GM23338 (cell line): ENCODE measurements at regions not wholly inside any gene's neighbourhood (a gene's known extent, or its start where the extent isn't known, plus 50 kb on each side); places are given as distances from the start of the nearest gene placed in this dataset.

Experiments
- ATAC-seq: fragments of 200-7000 bp; cut with Tn5 transposase; 3 replicates; pipeline ENCODE4 v1.9.1; 2020
- DNase-seq: peaks from one replicate; pipeline ENCODE4 v3.0.0-alpha.2; 2015; ENCODE audit warnings: low spot score
- H2AFZ ChIP-seq: fragments of 200-600 bp; sonication (generic); 2 replicates; pipeline ENCODE4 v1.8.0; 2016; ENCODE audit warnings: antibody characterized with exemption, mild to moderate bottlenecking, moderate library complexity
- H3F3A ChIP-seq: fragments of 200-600 bp; sonication (generic); replicated peaks from 2 replicates; pipeline ENCODE4 v1.8.0; 2017; ENCODE audit warnings: antibody characterized with exemption, mixed run types, low read depth
- H3K27ac ChIP-seq: fragments of 200-600 bp; sonication (generic); 2 replicates; pipeline ENCODE4 v1.6.1; 2016; ENCODE audit warnings: low read depth
- H3K27me3 ChIP-seq: fragments of 200-600 bp; sonication (generic); 2 replicates; pipeline ENCODE4 v1.8.0; 2016; ENCODE audit warnings: mild to moderate bottlenecking, mixed run types, moderate library complexity; ENCODE audit not compliant: insufficient read depth
- H3K36me3 ChIP-seq: fragments of 200-600 bp; sonication (generic); 2 replicates; pipeline ENCODE4 v1.8.0; 2016; ENCODE audit warnings: mild to moderate bottlenecking; ENCODE audit not compliant: insufficient read depth
- H3K4me1 ChIP-seq: fragments of 200-600 bp; sonication (generic); 2 replicates; pipeline ENCODE4 v1.8.0; 2016; ENCODE audit warnings: mild to moderate bottlenecking, moderate library complexity; ENCODE audit not compliant: insufficient read depth
- H3K4me2 ChIP-seq: fragments of 200-600 bp; sonication (generic); 2 replicates; pipeline ENCODE4 v1.7.1; 2017; ENCODE audit warnings: mixed run types
- H3K4me3 ChIP-seq: fragments of 200-600 bp; sonication (generic); 2 replicates; pipeline ENCODE4 v1.6.1; 2016; ENCODE audit warnings: mixed run types
- H3K79me2 ChIP-seq: fragments of 200-600 bp; sonication (generic); replicated peaks from 2 replicates; pipeline ENCODE4 v1.8.0; 2017; ENCODE audit warnings: mild to moderate bottlenecking; ENCODE audit not compliant: insufficient read depth
- H3K9me2 ChIP-seq: fragments of 200-600 bp; sonication (generic); 2 replicates; pipeline ENCODE4 v1.8.0; 2017; ENCODE audit not compliant: insufficient read depth
- H4K20me1 ChIP-seq: fragments of 200-600 bp; sonication (generic); replicated peaks from 2 replicates; pipeline ENCODE4 v1.8.0; 2017; ENCODE audit warnings: mild to moderate bottlenecking; ENCODE audit not compliant: insufficient read depth
- H3K27ac Mint-ChIP-seq: 2 replicates; pipeline ENCODE4 v1.8.0; 2020; ENCODE audit warnings: inconsistent platforms, mild to moderate bottlenecking, moderate library complexity, mixed read lengths
- H3K27me3 Mint-ChIP-seq: 3 replicates; pipeline ENCODE4 v1.8.0; 2022; ENCODE audit warnings: low read depth, mild to moderate bottlenecking, moderate library complexity, mixed read lengths, inconsistent platforms; ENCODE audit not compliant: insufficient read depth, poor library complexity
- H3K36me3 Mint-ChIP-seq: 3 replicates; pipeline ENCODE4 v1.8.0; 2021; ENCODE audit warnings: low read depth, mild to moderate bottlenecking, inconsistent platforms, moderate library complexity, mixed read lengths
- H3K4me1 Mint-ChIP-seq: 3 replicates; pipeline ENCODE4 v1.8.0; 2020; ENCODE audit warnings: mild to moderate bottlenecking, inconsistent platforms, mixed read lengths
- H3K4me3 Mint-ChIP-seq: 3 replicates; pipeline ENCODE4 v1.8.0; 2021; ENCODE audit warnings: moderate library complexity, mild to moderate bottlenecking, inconsistent platforms, mixed read lengths
- H3K9me3 Mint-ChIP-seq: 3 replicates; pipeline ENCODE4 v1.8.0; 2020; ENCODE audit warnings: moderate library complexity, mild to moderate bottlenecking, inconsistent platforms, mixed read lengths
- CREB1 ChIP-seq: fragments of 250-450 bp; sonication (Bioruptor Pico); IDR thresholded peaks from 2 replicates; pipeline ENCODE4 v1.5.0; 2020; ENCODE audit warnings: low read depth, mild to moderate bottlenecking, moderate library complexity
- ETS1 ChIP-seq: IDR thresholded peaks from 2 replicates; pipeline ENCODE4 v1.6.1; 2016; ENCODE audit warnings: antibody characterized with exemption
- EZH2 ChIP-seq: fragments of 200-600 bp; sonication (generic); IDR thresholded peaks from one replicate; pipeline ENCODE4 v1.8.0; 2017; ENCODE audit warnings: antibody characterized with exemption, mild to moderate bottlenecking, low read depth; ENCODE audit not compliant: unreplicated experiment
- EZH2phosphoT487 ChIP-seq: fragments of 200-600 bp; sonication (generic); IDR thresholded peaks from one replicate; pipeline ENCODE4 v1.8.1; 2018; ENCODE audit warnings: antibody characterized with exemption; ENCODE audit not compliant: unreplicated experiment
- JUNB ChIP-seq: IDR thresholded peaks from one replicate; pipeline ENCODE4 v1.6.1; 2016; ENCODE audit warnings: antibody characterized with exemption; ENCODE audit not compliant: unreplicated experiment
- NANOG ChIP-seq: IDR thresholded peaks from 2 replicates; pipeline ENCODE4 v1.6.1; 2016; ENCODE audit warnings: antibody characterized with exemption, borderline replicate concordance
- POLR2AphosphoS5 ChIP-seq: IDR thresholded peaks from 2 replicates; pipeline ENCODE4 v1.6.1; 2016; ENCODE audit warnings: antibody characterized with exemption, low read depth
- STAT1 ChIP-seq: IDR thresholded peaks from one replicate; pipeline ENCODE4 v1.6.1; 2016; ENCODE audit warnings: antibody characterized with exemption; ENCODE audit not compliant: unreplicated experiment
- ZNF114 ChIP-seq: fragments of 250-450 bp; sonication (Bioruptor Pico); IDR thresholded peaks from 2 replicates; pipeline ENCODE4 v1.5.0; 2020; ENCODE audit warnings: mild to moderate bottlenecking, moderate library complexity
- ZNF331 ChIP-seq: fragments of 250-450 bp; sonication (Bioruptor Pico); IDR thresholded peaks from 2 replicates; pipeline ENCODE4 v1.5.0; 2020; ENCODE audit warnings: low read depth, mild to moderate bottlenecking, moderate library complexity
- TF ChIP-seq, protein P1 (sequence below), 2 experiments: fragments of 200-600 bp in 1 of 2; sonication (generic) in 1 of 2; conservative IDR thresholded peaks; 2 replicates each; pipeline versions ENCODE4 v1.5.1 to v1.6.1; 2016 to 2017; ENCODE audit warnings: antibody characterized with exemption in 2 of 2, low read depth in 2 of 2, mild to moderate bottlenecking in 2 of 2, moderate library complexity in 1 of 2
- TF ChIP-seq, protein P2 (sequence below): IDR thresholded peaks from one replicate; pipeline ENCODE4 v1.6.1; 2018; ENCODE audit warnings: antibody characterized with exemption; ENCODE audit not compliant: unreplicated experiment
- TF ChIP-seq, protein P3 (sequence below): fragments of 250-450 bp; sonication (Bioruptor Pico); IDR thresholded peaks from 2 replicates; pipeline ENCODE4 v1.5.0; 2020; ENCODE audit warnings: mild to moderate bottlenecking, moderate library complexity

DNA sequence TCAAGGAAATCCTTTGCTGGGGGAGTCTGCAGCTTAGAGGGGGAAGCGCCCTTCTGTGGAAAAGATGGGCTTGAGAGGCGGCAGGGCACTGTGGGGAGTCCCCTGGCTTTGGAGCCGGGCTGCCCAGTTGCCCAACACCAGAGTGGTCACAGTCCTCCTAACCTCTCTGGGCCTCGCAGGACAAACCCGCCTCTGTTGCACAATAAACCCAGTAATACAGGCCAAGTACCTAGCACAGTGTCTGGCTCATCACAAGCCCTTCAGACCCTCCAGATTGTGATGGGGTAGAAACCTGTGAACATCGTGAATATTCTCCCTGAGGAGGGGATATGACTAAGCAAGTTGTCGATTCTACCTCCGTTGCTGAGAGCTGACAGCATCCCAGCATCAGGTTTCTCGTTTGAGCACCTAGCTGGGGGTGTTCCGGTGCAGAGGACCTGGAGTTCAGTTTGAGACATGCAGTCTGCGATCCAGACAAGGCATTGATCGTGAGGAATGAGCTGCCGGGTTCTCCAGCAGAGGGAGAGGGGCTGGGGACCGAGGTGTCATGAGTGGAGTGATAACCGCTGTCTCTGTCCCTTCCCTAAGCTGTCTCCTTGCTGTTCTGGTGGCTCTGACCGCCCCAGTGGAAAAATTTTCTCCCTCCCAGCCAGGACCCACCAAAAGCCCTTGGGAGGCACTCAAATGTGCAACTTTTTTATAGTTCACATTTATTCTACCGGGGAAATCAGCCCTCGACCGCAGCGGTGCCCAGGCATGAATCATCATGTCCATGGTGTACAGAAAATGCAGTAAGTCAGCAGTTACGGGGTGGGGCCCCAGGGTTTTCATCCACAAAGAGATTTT lies 161.9 kb downstream of the WSCD1 start:
- Histone ChIP-seq H3K79me2 (no peaks in the 10 kb centered on the region), H3K27me3 (no peaks in the 10 kb centered on the region), H3K36me3 (no peaks in the 10 kb centered on the region), H3K4me3 (no peak overlapping the region), H3F3A (no peaks in the 10 kb centered on the region), H3K4me2 (no peak overlapping the region), H2AFZ (peak overlapping the region; percentile 56; the same call in 1 of the 2 replicates), H3K27ac (no peak overlapping the region), H3K9me2 (no peaks in the 10 kb centered on the region), H3K4me1 (peaks cover 7% of the 10 kb centered on the region; the same call in 1 of the 2 replicates), H4K20me1 (no peaks in the 10 kb centered on the region)
- peak; percentile 22 for DNase-seq
- Mint-ChIP-seq H3K4me1 (peaks cover 4% of the 10 kb centered on the region; the same call in 1 of the 3 replicates), H3K27ac (no peak overlapping the region), H3K27me3 (peaks cover 10% of the 10 kb centered on the region), H3K4me3 (no peak overlapping the region), H3K36me3 (no peaks in the 10 kb centered on the region), H3K9me3 (no peaks in the 10 kb centered on the region)
- no peak for TF ChIP-seq EZH2phosphoT487
- TF ChIP-seq CREB1 (CRISPR knock-in tag): no peak
- TF ChIP-seq POLR2AphosphoS5: no peak
- TF ChIP-seq EZH2: no peak
- TF ChIP-seq STAT1: no peak
- TF ChIP-seq, protein P1, sequence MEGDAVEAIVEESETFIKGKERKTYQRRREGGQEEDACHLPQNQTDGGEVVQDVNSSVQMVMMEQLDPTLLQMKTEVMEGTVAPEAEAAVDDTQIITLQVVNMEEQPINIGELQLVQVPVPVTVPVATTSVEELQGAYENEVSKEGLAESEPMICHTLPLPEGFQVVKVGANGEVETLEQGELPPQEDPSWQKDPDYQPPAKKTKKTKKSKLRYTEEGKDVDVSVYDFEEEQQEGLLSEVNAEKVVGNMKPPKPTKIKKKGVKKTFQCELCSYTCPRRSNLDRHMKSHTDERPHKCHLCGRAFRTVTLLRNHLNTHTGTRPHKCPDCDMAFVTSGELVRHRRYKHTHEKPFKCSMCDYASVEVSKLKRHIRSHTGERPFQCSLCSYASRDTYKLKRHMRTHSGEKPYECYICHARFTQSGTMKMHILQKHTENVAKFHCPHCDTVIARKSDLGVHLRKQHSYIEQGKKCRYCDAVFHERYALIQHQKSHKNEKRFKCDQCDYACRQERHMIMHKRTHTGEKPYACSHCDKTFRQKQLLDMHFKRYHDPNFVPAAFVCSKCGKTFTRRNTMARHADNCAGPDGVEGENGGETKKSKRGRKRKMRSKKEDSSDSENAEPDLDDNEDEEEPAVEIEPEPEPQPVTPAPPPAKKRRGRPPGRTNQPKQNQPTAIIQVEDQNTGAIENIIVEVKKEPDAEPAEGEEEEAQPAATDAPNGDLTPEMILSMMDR (conservative IDR thresholded peaks at IDR 0.05; ENCODE audit: low read depth in 2 of 2): no peak
- no peak for TF ChIP-seq ZNF114 (CRISPR knock-in tag)
- TF ChIP-seq ZNF331: no peak
- TF ChIP-seq, protein P2, sequence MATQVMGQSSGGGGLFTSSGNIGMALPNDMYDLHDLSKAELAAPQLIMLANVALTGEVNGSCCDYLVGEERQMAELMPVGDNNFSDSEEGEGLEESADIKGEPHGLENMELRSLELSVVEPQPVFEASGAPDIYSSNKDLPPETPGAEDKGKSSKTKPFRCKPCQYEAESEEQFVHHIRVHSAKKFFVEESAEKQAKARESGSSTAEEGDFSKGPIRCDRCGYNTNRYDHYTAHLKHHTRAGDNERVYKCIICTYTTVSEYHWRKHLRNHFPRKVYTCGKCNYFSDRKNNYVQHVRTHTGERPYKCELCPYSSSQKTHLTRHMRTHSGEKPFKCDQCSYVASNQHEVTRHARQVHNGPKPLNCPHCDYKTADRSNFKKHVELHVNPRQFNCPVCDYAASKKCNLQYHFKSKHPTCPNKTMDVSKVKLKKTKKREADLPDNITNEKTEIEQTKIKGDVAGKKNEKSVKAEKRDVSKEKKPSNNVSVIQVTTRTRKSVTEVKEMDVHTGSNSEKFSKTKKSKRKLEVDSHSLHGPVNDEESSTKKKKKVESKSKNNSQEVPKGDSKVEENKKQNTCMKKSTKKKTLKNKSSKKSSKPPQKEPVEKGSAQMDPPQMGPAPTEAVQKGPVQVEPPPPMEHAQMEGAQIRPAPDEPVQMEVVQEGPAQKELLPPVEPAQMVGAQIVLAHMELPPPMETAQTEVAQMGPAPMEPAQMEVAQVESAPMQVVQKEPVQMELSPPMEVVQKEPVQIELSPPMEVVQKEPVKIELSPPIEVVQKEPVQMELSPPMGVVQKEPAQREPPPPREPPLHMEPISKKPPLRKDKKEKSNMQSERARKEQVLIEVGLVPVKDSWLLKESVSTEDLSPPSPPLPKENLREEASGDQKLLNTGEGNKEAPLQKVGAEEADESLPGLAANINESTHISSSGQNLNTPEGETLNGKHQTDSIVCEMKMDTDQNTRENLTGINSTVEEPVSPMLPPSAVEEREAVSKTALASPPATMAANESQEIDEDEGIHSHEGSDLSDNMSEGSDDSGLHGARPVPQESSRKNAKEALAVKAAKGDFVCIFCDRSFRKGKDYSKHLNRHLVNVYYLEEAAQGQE: no peak
- TF ChIP-seq NANOG: no peak
- no peak for TF ChIP-seq ETS1
- TF ChIP-seq, protein P3, sequence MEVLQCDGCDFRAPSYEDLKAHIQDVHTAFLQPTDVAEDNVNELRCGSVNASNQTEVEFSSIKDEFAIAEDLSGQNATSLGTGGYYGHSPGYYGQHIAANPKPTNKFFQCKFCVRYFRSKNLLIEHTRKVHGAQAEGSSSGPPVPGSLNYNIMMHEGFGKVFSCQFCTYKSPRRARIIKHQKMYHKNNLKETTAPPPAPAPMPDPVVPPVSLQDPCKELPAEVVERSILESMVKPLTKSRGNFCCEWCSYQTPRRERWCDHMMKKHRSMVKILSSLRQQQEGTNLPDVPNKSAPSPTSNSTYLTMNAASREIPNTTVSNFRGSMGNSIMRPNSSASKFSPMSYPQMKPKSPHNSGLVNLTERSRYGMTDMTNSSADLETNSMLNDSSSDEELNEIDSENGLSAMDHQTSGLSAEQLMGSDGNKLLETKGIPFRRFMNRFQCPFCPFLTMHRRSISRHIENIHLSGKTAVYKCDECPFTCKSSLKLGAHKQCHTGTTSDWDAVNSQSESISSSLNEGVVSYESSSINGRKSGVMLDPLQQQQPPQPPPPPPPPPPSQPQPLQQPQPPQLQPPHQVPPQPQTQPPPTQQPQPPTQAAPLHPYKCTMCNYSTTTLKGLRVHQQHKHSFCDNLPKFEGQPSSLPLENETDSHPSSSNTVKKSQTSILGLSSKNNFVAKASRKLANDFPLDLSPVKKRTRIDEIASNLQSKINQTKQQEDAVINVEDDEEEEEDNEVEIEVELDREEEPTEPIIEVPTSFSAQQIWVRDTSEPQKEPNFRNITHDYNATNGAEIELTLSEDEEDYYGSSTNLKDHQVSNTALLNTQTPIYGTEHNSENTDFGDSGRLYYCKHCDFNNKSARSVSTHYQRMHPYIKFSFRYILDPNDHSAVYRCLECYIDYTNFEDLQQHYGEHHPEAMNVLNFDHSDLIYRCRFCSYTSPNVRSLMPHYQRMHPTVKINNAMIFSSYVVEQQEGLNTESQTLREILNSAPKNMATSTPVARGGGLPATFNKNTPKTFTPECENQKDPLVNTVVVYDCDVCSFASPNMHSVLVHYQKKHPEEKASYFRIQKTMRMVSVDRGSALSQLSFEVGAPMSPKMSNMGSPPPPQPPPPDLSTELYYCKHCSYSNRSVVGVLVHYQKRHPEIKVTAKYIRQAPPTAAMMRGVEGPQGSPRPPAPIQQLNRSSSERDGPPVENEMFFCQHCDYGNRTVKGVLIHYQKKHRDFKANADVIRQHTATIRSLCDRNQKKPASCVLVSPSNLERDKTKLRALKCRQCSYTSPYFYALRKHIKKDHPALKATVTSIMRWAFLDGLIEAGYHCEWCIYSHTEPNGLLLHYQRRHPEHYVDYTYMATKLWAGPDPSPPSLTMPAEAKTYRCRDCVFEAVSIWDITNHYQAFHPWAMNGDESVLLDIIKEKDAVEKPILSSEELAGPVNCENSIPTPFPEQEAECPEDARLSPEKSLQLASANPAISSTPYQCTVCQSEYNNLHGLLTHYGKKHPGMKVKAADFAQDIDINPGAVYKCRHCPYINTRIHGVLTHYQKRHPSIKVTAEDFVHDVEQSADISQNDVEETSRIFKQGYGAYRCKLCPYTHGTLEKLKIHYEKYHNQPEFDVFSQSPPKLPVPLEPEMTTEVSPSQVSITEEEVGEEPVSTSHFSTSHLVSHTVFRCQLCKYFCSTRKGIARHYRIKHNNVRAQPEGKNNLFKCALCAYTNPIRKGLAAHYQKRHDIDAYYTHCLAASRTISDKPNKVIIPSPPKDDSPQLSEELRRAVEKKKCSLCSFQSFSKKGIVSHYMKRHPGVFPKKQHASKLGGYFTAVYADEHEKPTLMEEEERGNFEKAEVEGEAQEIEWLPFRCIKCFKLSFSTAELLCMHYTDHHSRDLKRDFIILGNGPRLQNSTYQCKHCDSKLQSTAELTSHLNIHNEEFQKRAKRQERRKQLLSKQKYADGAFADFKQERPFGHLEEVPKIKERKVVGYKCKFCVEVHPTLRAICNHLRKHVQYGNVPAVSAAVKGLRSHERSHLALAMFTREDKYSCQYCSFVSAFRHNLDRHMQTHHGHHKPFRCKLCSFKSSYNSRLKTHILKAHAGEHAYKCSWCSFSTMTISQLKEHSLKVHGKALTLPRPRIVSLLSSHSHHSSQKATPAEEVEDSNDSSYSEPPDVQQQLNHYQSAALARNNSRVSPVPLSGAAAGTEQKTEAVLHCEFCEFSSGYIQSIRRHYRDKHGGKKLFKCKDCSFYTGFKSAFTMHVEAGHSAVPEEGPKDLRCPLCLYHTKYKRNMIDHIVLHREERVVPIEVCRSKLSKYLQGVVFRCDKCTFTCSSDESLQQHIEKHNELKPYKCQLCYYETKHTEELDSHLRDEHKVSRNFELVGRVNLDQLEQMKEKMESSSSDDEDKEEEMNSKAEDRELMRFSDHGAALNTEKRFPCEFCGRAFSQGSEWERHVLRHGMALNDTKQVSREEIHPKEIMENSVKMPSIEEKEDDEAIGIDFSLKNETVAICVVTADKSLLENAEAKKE (CRISPR knock-in tag): no peak
- TF ChIP-seq JUNB: no peak
- ATAC-seq: peak; percentile 42; the same call in 2 of the 3 replicates
